ENCODE measurements at regions not wholly inside any gene's neighbourhood (a gene's known extent, or its start where the extent isn't known, plus 50 kb on each side); places are given as distances from the start of the nearest gene placed in this dataset.

GRCh38 chr4:81595287-81595686 is 123.6 kb upstream of the RASGEF1B start:
- Mint-ChIP-seq H3K4me3 (no peak overlapping the region), H3K36me3 (no peaks in the 10 kb centered on the region), H3K27ac (no peak overlapping the region), H3K4me1 (no peaks in the 10 kb centered on the region), H3K27me3 (ENCODE audit: low read depth in 2 of 2) (peaks cover 8 to 9% of the 10 kb centered on the region in 2 donors), H3K9me3 (no peaks in the 10 kb centered on the region)
- intact Hi-C loops (cut with micrococcal nuclease): no loop called here
- no peaks in the 10 kb centered on the region for H3K27me3 ChIP-seq (ENCODE audit: control insufficient read depth, insufficient read depth, low read length)
- H3K36me3 ChIP-seq (ENCODE audit: control insufficient read depth, insufficient read depth, low read length): no peaks in the 10 kb centered on the region
- no peaks in the 10 kb centered on the region for H3K4me1 ChIP-seq (ENCODE audit: control insufficient read depth, insufficient read depth, low read length)
- H3K27ac ChIP-seq (ENCODE audit: low read length): no peak overlapping the region
- TF ChIP-seq, protein P1, sequence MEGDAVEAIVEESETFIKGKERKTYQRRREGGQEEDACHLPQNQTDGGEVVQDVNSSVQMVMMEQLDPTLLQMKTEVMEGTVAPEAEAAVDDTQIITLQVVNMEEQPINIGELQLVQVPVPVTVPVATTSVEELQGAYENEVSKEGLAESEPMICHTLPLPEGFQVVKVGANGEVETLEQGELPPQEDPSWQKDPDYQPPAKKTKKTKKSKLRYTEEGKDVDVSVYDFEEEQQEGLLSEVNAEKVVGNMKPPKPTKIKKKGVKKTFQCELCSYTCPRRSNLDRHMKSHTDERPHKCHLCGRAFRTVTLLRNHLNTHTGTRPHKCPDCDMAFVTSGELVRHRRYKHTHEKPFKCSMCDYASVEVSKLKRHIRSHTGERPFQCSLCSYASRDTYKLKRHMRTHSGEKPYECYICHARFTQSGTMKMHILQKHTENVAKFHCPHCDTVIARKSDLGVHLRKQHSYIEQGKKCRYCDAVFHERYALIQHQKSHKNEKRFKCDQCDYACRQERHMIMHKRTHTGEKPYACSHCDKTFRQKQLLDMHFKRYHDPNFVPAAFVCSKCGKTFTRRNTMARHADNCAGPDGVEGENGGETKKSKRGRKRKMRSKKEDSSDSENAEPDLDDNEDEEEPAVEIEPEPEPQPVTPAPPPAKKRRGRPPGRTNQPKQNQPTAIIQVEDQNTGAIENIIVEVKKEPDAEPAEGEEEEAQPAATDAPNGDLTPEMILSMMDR (IDR thresholded peaks at IDR 0.05): no peak
- no peak overlapping the region for H3K4me3 ChIP-seq (ENCODE audit: low read length)
- DNase-seq: no peak
- H3K9me3 ChIP-seq (ENCODE audit: control insufficient read depth, insufficient read depth, low read length): no peaks in the 10 kb centered on the region
- no peak for ATAC-seq

- Histone ChIP-seq H3K27ac (ENCODE audit: low read length) (no peak overlapping the region), H3K4me1 (ENCODE audit: control insufficient read depth, insufficient read depth, low read length) (no peaks in the 10 kb centered on the region), H3K9me3 (ENCODE audit: control insufficient read depth, insufficient read depth, low read length) (no peaks in the 10 kb centered on the region), H3K36me3 (ENCODE audit: control insufficient read depth, insufficient read depth, low read length) (no peaks in the 10 kb centered on the region), H3K27me3 (ENCODE audit: control insufficient read depth, insufficient read depth, low read length) (no peaks in the 10 kb centered on the region), H3K4me3 (ENCODE audit: low read length) (no peak overlapping the region)
- H3K9me3 Mint-ChIP-seq: no peaks in the 10 kb centered on the region
- no peak overlapping the region for H3K27ac Mint-ChIP-seq
- intact Hi-C loops (cut with micrococcal nuclease): no loop called here
- no peaks in the 10 kb centered on the region for H3K36me3 Mint-ChIP-seq
- TF ChIP-seq, protein P1 (IDR thresholded peaks at IDR 0.05): no peak
- 78% methylated on average over 2 of the region's 4 CpGs for WGBS (ENCODE audit: insufficient coverage)
- DNase-seq: no peak
- ATAC-seq: no peak
- H3K4me3 Mint-ChIP-seq: no peak overlapping the region
- no peaks in the 10 kb centered on the region for H3K4me1 Mint-ChIP-seq
- peaks cover 2 to 6% of the 10 kb centered on the region in 2 donors for H3K27me3 Mint-ChIP-seq (ENCODE audit: low read depth in 2 of 2)
Observed at GRCh38 chr4:81594490-81595159, 122.9 kb upstream of the RASGEF1B start.

GRCh38 chr4:81592701-81593100 is 121.0 kb upstream of the RASGEF1B start:
- no peaks in the 10 kb centered on the region for H3K4me1 Mint-ChIP-seq
- no peak overlapping the region for H3K4me3 Mint-ChIP-seq
- DNase-seq (no peak), ATAC-seq (no peak)
- WGBS (ENCODE audit: insufficient coverage): 96% methylated on average over 1 of the region's 2 CpGs
- H3K4me3 ChIP-seq (ENCODE audit: low read length): no peak overlapping the region
- H3K36me3 ChIP-seq (ENCODE audit: control insufficient read depth, insufficient read depth, low read length): no peaks in the 10 kb centered on the region
- H3K27ac ChIP-seq (ENCODE audit: low read length): no peak overlapping the region
- peaks cover 0 to 6% of the 10 kb centered on the region in 2 donors for H3K27me3 Mint-ChIP-seq (ENCODE audit: low read depth in 2 of 2)
- H3K36me3 Mint-ChIP-seq: no peaks in the 10 kb centered on the region
- H3K9me3 Mint-ChIP-seq: no peaks in the 10 kb centered on the region
- no peaks in the 10 kb centered on the region for H3K4me1 ChIP-seq (ENCODE audit: control insufficient read depth, insufficient read depth, low read length)
- H3K27me3 ChIP-seq (ENCODE audit: control insufficient read depth, insufficient read depth, low read length): no peaks in the 10 kb centered on the region
- TF ChIP-seq, protein P1 (IDR thresholded peaks at IDR 0.05): no peak
- H3K9me3 ChIP-seq (ENCODE audit: control insufficient read depth, insufficient read depth, low read length): no peaks in the 10 kb centered on the region
- intact Hi-C loops (cut with micrococcal nuclease): no loop called here
- no peak overlapping the region for H3K27ac Mint-ChIP-seq

GRCh38 chr4:81590596-81590995 is 118.9 kb upstream of the RASGEF1B start:
- no peak for DNase-seq
- H3K9me3 ChIP-seq (ENCODE audit: control insufficient read depth, insufficient read depth, low read length): no peaks in the 10 kb centered on the region
- intact Hi-C loops (cut with micrococcal nuclease): no loop called here

More at GRCh38 chr4:81590596-81590995, 118.9 kb upstream of the RASGEF1B start:
- Histone ChIP-seq H3K4me1 (ENCODE audit: control insufficient read depth, insufficient read depth, low read length) (no peaks in the 10 kb centered on the region), H3K4me3 (ENCODE audit: low read length) (no peak overlapping the region), H3K27ac (ENCODE audit: low read length) (no peak overlapping the region), H3K27me3 (ENCODE audit: control insufficient read depth, insufficient read depth, low read length) (no peaks in the 10 kb centered on the region), H3K36me3 (ENCODE audit: control insufficient read depth, insufficient read depth, low read length) (no peaks in the 10 kb centered on the region)
- H3K9me3 Mint-ChIP-seq: no peaks in the 10 kb centered on the region
- no peaks in the 10 kb centered on the region for H3K36me3 Mint-ChIP-seq
- H3K4me3 Mint-ChIP-seq: no peak overlapping the region
- H3K27me3 Mint-ChIP-seq (ENCODE audit: low read depth in 2 of 2): peaks cover 0 to 6% of the 10 kb centered on the region in 2 donors
- TF ChIP-seq, protein P1 (IDR thresholded peaks at IDR 0.05): no peak
- WGBS (ENCODE audit: insufficient coverage): 100% methylated on average over 1 of the region's 1 CpG
- no peak overlapping the region for H3K27ac Mint-ChIP-seq
- no peaks in the 10 kb centered on the region for H3K4me1 Mint-ChIP-seq
- ATAC-seq: no peak

Measured in natural killer cell (primary cell).